ENCODE measurements at regions not wholly inside any gene's neighbourhood (a gene's known extent, or its start where the extent isn't known, plus 50 kb on each side); places are given as distances from the start of the nearest gene placed in this dataset.

DNA sequence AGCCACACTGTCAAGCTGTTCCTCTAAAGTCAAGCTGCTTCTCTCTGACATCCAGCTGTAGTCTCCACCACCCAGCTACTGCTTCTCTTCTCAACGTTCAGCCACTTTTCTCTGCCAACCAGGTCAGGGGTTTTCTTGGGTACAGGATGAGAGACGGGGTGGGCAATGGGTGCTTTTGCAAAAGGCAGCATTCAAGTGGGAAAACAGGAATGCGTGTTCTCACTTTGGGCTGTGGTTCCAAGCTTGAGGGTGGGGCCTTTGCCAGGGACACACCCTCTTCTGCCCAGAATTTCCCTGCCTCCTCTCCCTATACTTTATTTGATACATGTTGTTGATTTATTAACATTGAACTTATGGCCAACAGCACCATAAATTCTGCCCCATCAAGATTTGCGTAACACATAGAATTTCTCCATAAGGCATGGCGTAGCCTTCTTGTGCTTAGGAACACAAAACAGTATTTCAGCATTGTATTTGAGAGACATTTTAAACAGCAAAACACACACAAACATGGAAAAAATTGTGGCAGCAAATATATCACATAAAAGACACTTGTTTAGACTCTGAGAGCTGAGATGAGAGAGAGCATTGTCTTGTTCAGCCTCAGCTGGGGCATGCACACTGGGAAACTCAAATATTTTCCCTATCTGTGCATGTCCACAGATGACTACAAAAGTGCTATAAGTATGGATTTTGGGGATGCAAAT, 392.8 kb downstream of the SLITRK6 start:
- POLR2A ChIA-PET, result no interaction called here
- Mint-ChIP-seq H3K27me3 (no peaks in the 10 kb centered on the region), H3K4me3 (no peak overlapping the region), H3K27ac (no peak overlapping the region), H3K36me3 (ENCODE audit: low read depth) (no peaks in the 10 kb centered on the region), H3K4me1 (no peaks in the 10 kb centered on the region), H3K9me3 (peaks cover 8% of the 10 kb centered on the region)
- ATAC-seq (ENCODE audit: low read depth) (no peak), DNase-seq (no peak)
- CTCF ChIA-PET, result no interaction called here
- no peak for TF ChIP-seq CTCF (IDR thresholded peaks at IDR 0.05)
- intact Hi-C loops (cut with micrococcal nuclease), result no loop called here

- DNase-seq (no peak), ATAC-seq (ENCODE audit: low read depth) (no peak)
- intact Hi-C loops (cut with micrococcal nuclease), result no loop called here
- H3K4me3 Mint-ChIP-seq, result no peak overlapping the region
- H3K36me3 Mint-ChIP-seq (ENCODE audit: low read depth), result no peaks in the 10 kb centered on the region
- H3K9me3 Mint-ChIP-seq, result peaks cover 8% of the 10 kb centered on the region
- TF ChIP-seq CTCF (IDR thresholded peaks at IDR 0.05), result no peak
- no peak overlapping the region for H3K27ac Mint-ChIP-seq
- ChIA-PET CTCF (no interaction called here), POLR2A (no interaction called here)
- H3K27me3 Mint-ChIP-seq, result no peaks in the 10 kb centered on the region
- no peaks in the 10 kb centered on the region for H3K4me1 Mint-ChIP-seq
Observed at GRCh38 chr13:85405316-85405897, 393.8 kb downstream of the SLITRK6 start.

- no peak for TF ChIP-seq CTCF (IDR thresholded peaks at IDR 0.05)
- no peak overlapping the region for H3K27ac Mint-ChIP-seq
Observed at GRCh38 chr13:85386424-85386823, 412.8 kb downstream of the SLITRK6 start.

GRCh38 chr13:85383291-85383690, 415.9 kb downstream of the SLITRK6 start:
- Mint-ChIP-seq H3K4me3 (no peak overlapping the region), H3K9me3 (peaks cover 6% of the 10 kb centered on the region), H3K27ac (no peak overlapping the region), H3K27me3 (no peaks in the 10 kb centered on the region), H3K36me3 (ENCODE audit: low read depth) (no peaks in the 10 kb centered on the region), H3K4me1 (peaks cover 4% of the 10 kb centered on the region)
- CTCF ChIA-PET, result no interaction called here
- TF ChIP-seq CTCF (IDR thresholded peaks at IDR 0.05), result no peak
- intact Hi-C loops (cut with micrococcal nuclease), result no loop called here
- no peak for ATAC-seq (ENCODE audit: low read depth)
- no peak for DNase-seq
- POLR2A ChIA-PET, result no interaction called here

More at GRCh38 chr13:85386424-85386823, 412.8 kb downstream of the SLITRK6 start:
- ATAC-seq (ENCODE audit: low read depth), result no peak
- Mint-ChIP-seq H3K36me3 (ENCODE audit: low read depth) (no peaks in the 10 kb centered on the region), H3K4me1 (peaks cover 4% of the 10 kb centered on the region), H3K4me3 (no peak overlapping the region), H3K9me3 (peaks cover 7% of the 10 kb centered on the region), H3K27me3 (no peaks in the 10 kb centered on the region)
- CTCF ChIA-PET, result no interaction called here
- intact Hi-C loops (cut with micrococcal nuclease), result no loop called here
- no peak for DNase-seq
- POLR2A ChIA-PET, result no interaction called here

DNA sequence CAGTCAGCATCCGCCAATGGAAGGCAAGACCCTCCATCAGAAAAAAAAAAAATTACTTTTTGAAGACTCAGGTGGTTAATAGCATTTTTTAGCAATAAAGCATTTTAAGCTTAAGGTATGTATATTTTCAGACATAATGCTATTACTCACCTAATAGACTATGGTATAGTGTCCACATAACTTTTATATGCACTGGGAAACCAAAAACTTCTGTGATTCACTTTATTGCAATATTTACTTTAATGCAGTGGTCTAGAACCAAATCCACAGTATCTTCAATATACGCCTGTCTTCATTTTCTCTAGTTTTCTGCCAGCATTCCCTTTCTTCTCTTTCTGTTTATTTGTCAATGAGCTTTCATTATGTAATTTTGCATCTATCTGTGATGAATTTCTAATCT, 418.1 kb downstream of the SLITRK6 start:
- POLR2A ChIA-PET, result no interaction called here
- CTCF ChIA-PET, result no interaction called here

More for the DNA sequence above, 418.1 kb downstream of the SLITRK6 start:
- Mint-ChIP-seq H3K9me3 (peaks cover 2% of the 10 kb centered on the region), H3K27me3 (no peaks in the 10 kb centered on the region), H3K27ac (no peak overlapping the region), H3K4me1 (no peaks in the 10 kb centered on the region), H3K4me3 (no peak overlapping the region), H3K36me3 (ENCODE audit: low read depth) (no peaks in the 10 kb centered on the region)
- no peak for TF ChIP-seq CTCF (IDR thresholded peaks at IDR 0.05)
- intact Hi-C loops (cut with micrococcal nuclease), result no loop called here
- DNase-seq, result no peak
- ATAC-seq (ENCODE audit: low read depth), result no peak

All from activated B cell treated with CpG ODN at 0.5 μM for 24 hours (primary cell).